ENCODE measurements at regions not wholly inside any gene's neighbourhood (a gene's known extent, or its start where the extent isn't known, plus 50 kb on each side); places are given as distances from the start of the nearest gene placed in this dataset.

DNA sequence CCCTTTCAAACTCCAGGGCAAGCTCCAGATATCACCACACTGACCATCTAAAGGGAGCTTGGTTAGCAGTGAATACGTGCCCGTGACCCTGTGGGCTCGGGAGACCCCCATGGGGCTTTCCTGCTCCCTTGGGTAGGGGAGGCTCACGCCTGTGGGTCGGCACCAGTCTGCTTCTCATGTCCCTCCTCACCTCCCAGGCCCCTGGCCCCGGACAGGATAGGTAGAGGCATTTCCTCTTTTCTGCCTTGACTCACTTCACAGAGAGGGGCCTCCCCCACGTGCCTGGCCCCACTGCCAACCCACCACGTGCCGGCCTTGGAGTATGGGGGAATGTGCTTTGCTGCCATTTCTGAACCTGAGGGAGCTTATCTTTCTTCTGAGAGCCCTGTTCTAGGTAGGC, 131.3 kb upstream of the FAM20C start:
- H4K5ac ChIP-seq (ENCODE audit: low read depth, low read length): no peak overlapping the region
- intact Hi-C loops (cut with micrococcal nuclease) (no loop called here), in situ Hi-C loops (cut with MboI; ENCODE audit: low sequenced_read_pairs) (no loop called here), dilution Hi-C loops (cut with HindIII; ENCODE audit: low sequenced_read_pairs, unreplicated experiment) (no loop called here)
- H3K14ac ChIP-seq (replicated peaks; ENCODE audit: low read depth, low read length): no peak overlapping the region
- H4K91ac ChIP-seq (ENCODE audit: insufficient read depth, low read depth, low read length): no peak overlapping the region
- peaks cover 13% of the 10 kb centered on the region for H3K27me3 ChIP-seq (ENCODE audit: control insufficient read depth, insufficient read depth, low read length)
- H3K9me3 ChIP-seq (ENCODE audit: control insufficient read depth, insufficient read depth, low read length): no peaks in the 10 kb centered on the region
- DNase-seq (no peak), ATAC-seq (ENCODE audit: low read depth) (no peak)
- CTCF ChIA-PET: no interaction called here
- POLR2A ChIA-PET (ENCODE audit: unreplicated experiment): no interaction called here
- H2AK9ac ChIP-seq (replicated peaks; ENCODE audit: low read depth, low read length, poor library complexity): no peak overlapping the region
- no peak overlapping the region for H2AK5ac ChIP-seq (ENCODE audit: low read depth, low read length)
- no peak overlapping the region for H3K56ac ChIP-seq (ENCODE audit: extremely low read depth, insufficient read depth, low read length)
- no peak overlapping the region for H2AFZ ChIP-seq (replicated peaks; ENCODE audit: low read length, poor library complexity)
- H2BK20ac ChIP-seq (ENCODE audit: low read depth, low read length): no peak overlapping the region
- no peaks in the 10 kb centered on the region for H3K36me3 ChIP-seq (ENCODE audit: control insufficient read depth, insufficient read depth, low read length)
- no peak overlapping the region for H3K23ac ChIP-seq (ENCODE audit: low read depth, low read length)
- no peak overlapping the region for H2BK15ac ChIP-seq (ENCODE audit: low read depth, low read length)
- H3K4me1 ChIP-seq (ENCODE audit: control insufficient read depth, insufficient read depth, low read length): peaks cover 11% of the 10 kb centered on the region
- no peak overlapping the region for H3K27ac ChIP-seq (ENCODE audit: insufficient read depth, low read length)
- H4K8ac ChIP-seq (ENCODE audit: low read depth in 2 of 2, low read length in 2 of 2): no peak overlapping the region
- no peaks in the 10 kb centered on the region; a peak in 1 of 4 replicates for H3K79me1 ChIP-seq (ENCODE audit: low read depth in 1 of 2, low read length in 2 of 2)
- peaks cover 6% of the 10 kb centered on the region for H3K9me1 ChIP-seq (ENCODE audit: insufficient read depth, low read length)
- no peak overlapping the region for H3K4me3 ChIP-seq (ENCODE audit: insufficient read depth, low read depth, low read length)
- no peak overlapping the region for H3K18ac ChIP-seq (ENCODE audit: low read depth, low read length)
- H3K9ac ChIP-seq (ENCODE audit: low read depth, low read length): no peak overlapping the region
- H2BK5ac ChIP-seq (ENCODE audit: low read depth, low read length, poor library complexity, severe bottlenecking): no peak overlapping the region
- WGBS, 2 experiments (ENCODE audit: extremely low coverage in 2 of 2, insufficient read length in 1 of 2): no CpG with 5 or more reads among the region's 9 CpGs
- H3K4ac ChIP-seq (ENCODE audit: low read depth, low read length): no peak overlapping the region
- H2BK120ac ChIP-seq (ENCODE audit: low read depth, low read length): no peak overlapping the region
- H3K4me2 ChIP-seq (ENCODE audit: low read depth, low read length): no peak overlapping the region
- no peaks in the 10 kb centered on the region for H4K20me1 ChIP-seq (ENCODE audit: insufficient read depth, low read length)
- no TSS peak for BruUV-seq (replicated peaks)
- TF ChIP-seq MXI1 (IDR thresholded peaks at IDR 0.05; ENCODE audit: borderline replicate concordance, low read depth, low read length) (no peak), CHD1 (IDR thresholded peaks at IDR 0.05; ENCODE audit: low read depth, low read length) (no peak), RFX5 (IDR thresholded peaks at IDR 0.05; ENCODE audit: low read depth, low read length) (no peak), RCOR1 (IDR thresholded peaks at IDR 0.05; ENCODE audit: insufficient replicate concordance, low read length) (no peak), NFE2L2 (IDR thresholded peaks at IDR 0.05; ENCODE audit: low read depth, low read length) (no peak), POLR2A (IDR thresholded peaks at IDR 0.05; ENCODE audit: low read depth, low read length) (no peak), RAD21 (IDR thresholded peaks at IDR 0.05; ENCODE audit: low read length) (no peak), CEBPB (IDR thresholded peaks at IDR 0.05; ENCODE audit: low read depth, low read length) (no peak), MAZ (IDR thresholded peaks at IDR 0.05; ENCODE audit: borderline replicate concordance, low read depth, low read length) (no peak), FOS (IDR thresholded peaks at IDR 0.05; ENCODE audit: low read depth, low read length) (no peak), BHLHE40 (IDR thresholded peaks at IDR 0.05; ENCODE audit: low read depth, low read length) (no peak), MAFK (IDR thresholded peaks at IDR 0.05; ENCODE audit: low read depth, low read length) (no peak), SMC3 (IDR thresholded peaks at IDR 0.05; ENCODE audit: low read depth, low read length) (no peak)
- TF ChIP-seq, protein P1, sequence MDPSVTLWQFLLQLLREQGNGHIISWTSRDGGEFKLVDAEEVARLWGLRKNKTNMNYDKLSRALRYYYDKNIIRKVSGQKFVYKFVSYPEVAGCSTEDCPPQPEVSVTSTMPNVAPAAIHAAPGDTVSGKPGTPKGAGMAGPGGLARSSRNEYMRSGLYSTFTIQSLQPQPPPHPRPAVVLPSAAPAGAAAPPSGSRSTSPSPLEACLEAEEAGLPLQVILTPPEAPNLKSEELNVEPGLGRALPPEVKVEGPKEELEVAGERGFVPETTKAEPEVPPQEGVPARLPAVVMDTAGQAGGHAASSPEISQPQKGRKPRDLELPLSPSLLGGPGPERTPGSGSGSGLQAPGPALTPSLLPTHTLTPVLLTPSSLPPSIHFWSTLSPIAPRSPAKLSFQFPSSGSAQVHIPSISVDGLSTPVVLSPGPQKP (IDR thresholded peaks at IDR 0.05; ENCODE audit: borderline replicate concordance, low read depth, low read length): no peak
- TF ChIP-seq, protein P2, sequence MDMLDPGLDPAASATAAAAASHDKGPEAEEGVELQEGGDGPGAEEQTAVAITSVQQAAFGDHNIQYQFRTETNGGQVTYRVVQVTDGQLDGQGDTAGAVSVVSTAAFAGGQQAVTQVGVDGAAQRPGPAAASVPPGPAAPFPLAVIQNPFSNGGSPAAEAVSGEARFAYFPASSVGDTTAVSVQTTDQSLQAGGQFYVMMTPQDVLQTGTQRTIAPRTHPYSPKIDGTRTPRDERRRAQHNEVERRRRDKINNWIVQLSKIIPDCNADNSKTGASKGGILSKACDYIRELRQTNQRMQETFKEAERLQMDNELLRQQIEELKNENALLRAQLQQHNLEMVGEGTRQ (IDR thresholded peaks at IDR 0.05; ENCODE audit: low read depth, low read length): no peak
- TF ChIP-seq, protein P3, sequence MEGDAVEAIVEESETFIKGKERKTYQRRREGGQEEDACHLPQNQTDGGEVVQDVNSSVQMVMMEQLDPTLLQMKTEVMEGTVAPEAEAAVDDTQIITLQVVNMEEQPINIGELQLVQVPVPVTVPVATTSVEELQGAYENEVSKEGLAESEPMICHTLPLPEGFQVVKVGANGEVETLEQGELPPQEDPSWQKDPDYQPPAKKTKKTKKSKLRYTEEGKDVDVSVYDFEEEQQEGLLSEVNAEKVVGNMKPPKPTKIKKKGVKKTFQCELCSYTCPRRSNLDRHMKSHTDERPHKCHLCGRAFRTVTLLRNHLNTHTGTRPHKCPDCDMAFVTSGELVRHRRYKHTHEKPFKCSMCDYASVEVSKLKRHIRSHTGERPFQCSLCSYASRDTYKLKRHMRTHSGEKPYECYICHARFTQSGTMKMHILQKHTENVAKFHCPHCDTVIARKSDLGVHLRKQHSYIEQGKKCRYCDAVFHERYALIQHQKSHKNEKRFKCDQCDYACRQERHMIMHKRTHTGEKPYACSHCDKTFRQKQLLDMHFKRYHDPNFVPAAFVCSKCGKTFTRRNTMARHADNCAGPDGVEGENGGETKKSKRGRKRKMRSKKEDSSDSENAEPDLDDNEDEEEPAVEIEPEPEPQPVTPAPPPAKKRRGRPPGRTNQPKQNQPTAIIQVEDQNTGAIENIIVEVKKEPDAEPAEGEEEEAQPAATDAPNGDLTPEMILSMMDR (conservative IDR thresholded peaks at IDR 0.05; ENCODE audit: low read depth, low read length): no peak

All from IMR-90 (cell line).